ENCODE measurements at regions not wholly inside any gene's neighbourhood (a gene's known extent, or its start where the extent isn't known, plus 50 kb on each side); places are given as distances from the start of the nearest gene placed in this dataset.

- no peak for DNase-seq (ENCODE audit: low read depth in 2 of 2)
Observed at GRCh38 chr1:208541225-208541855, 297.2 kb upstream of the PLXNA2 start.

- DNase-seq (ENCODE audit: low read depth in 2 of 2), result no peak
Observed at GRCh38 chr1:208542309-208542708, 298.1 kb upstream of the PLXNA2 start.

GRCh38 chr1:208544053-208544452, 299.9 kb upstream of the PLXNA2 start:
- DNase-seq (ENCODE audit: low read depth in 2 of 2), result no peak

GRCh38 chr1:208544794-208545193, 300.6 kb upstream of the PLXNA2 start:
- no peak for DNase-seq (ENCODE audit: low read depth in 2 of 2)

- DNase-seq (ENCODE audit: low read depth in 2 of 2), result no peak
Observed at GRCh38 chr1:208551024-208551423, 306.8 kb upstream of the PLXNA2 start.

- no peak for DNase-seq (ENCODE audit: low read depth in 2 of 2)
Observed at GRCh38 chr1:208551633-208552320, 307.6 kb upstream of the PLXNA2 start.

GRCh38 chr1:208552928-208553327, 308.7 kb upstream of the PLXNA2 start:
- no peak for DNase-seq (ENCODE audit: low read depth in 2 of 2)

- DNase-seq (ENCODE audit: low read depth in 2 of 2), result no peak
Observed at GRCh38 chr1:208556461-208556860, 312.3 kb upstream of the PLXNA2 start.

- DNase-seq (ENCODE audit: low read depth in 2 of 2), result no peak
Observed at GRCh38 chr1:208557046-208557722, 313.0 kb upstream of the PLXNA2 start.

- DNase-seq (ENCODE audit: low read depth in 2 of 2), result no peak
Observed at GRCh38 chr1:208557723-208558094, 313.5 kb upstream of the PLXNA2 start.

- DNase-seq (ENCODE audit: low read depth in 2 of 2), result no peak
Observed at GRCh38 chr1:208559597-208560329, 315.6 kb upstream of the PLXNA2 start.

GRCh38 chr1:208562151-208562960, 318.2 kb upstream of the PLXNA2 start:
- DNase-seq (ENCODE audit: low read depth in 2 of 2), result no peak

- no peak for DNase-seq (ENCODE audit: low read depth in 2 of 2)
Observed at GRCh38 chr1:208564466-208564865, 320.3 kb upstream of the PLXNA2 start.

- no peak for DNase-seq (ENCODE audit: low read depth in 2 of 2)
Observed at GRCh38 chr1:208565756-208566440, 321.7 kb upstream of the PLXNA2 start.

- DNase-seq (ENCODE audit: low read depth in 2 of 2), result no peak
Observed at GRCh38 chr1:208569181-208569580, 325.0 kb upstream of the PLXNA2 start.

- DNase-seq (ENCODE audit: low read depth in 2 of 2), result no peak
Observed at GRCh38 chr1:208570362-208570761, 326.2 kb upstream of the PLXNA2 start.

GRCh38 chr1:208576425-208576824, 332.2 kb upstream of the PLXNA2 start:
- DNase-seq (ENCODE audit: low read depth in 2 of 2), result no peak

- no peak for DNase-seq (ENCODE audit: low read depth in 2 of 2)
Observed at GRCh38 chr1:208577381-208577905, 333.3 kb upstream of the PLXNA2 start.

GRCh38 chr1:208581209-208581608, 337.0 kb upstream of the PLXNA2 start:
- no peak for DNase-seq (ENCODE audit: low read depth in 2 of 2)

GRCh38 chr1:208581667-208582066, 337.5 kb upstream of the PLXNA2 start:
- DNase-seq (ENCODE audit: low read depth in 2 of 2), result no peak
